Tibial nerve (tissue), 4 donors: ENCODE measurements at regions not wholly inside any gene's neighbourhood (a gene's known extent, or its start where the extent isn't known, plus 50 kb on each side); places are given as distances from the start of the nearest gene placed in this dataset.

Experiments
- DNase-seq, 2 donors: peaks; one replicate each; pipeline ENCODE4 v3.0.0-alpha.2; 2019; ENCODE audit warnings: low spot score in 2 of 2
- H3K27ac ChIP-seq, 4 donors: fragments of 200-600 bp; sonication (generic) in 3 of 4; one replicate each; pipeline ENCODE4 v1.5.1; 2017 to 2019; ENCODE audit warnings: mild to moderate bottlenecking in 1 of 4
- H3K27me3 ChIP-seq, 2 donors: fragments of 200-600 bp; sonication (generic) in 1 of 2; one replicate each; pipeline versions ENCODE4 v1.5.1 to v1.6.0; 2017 to 2019
- H3K36me3 ChIP-seq, 3 donors: fragments of 200-600 bp; sonication (generic); one replicate each; pipeline ENCODE4 v1.5.1; 2018 to 2019
- H3K4me1 ChIP-seq, 4 donors: fragments of 200-600 bp; sonication (generic) in 3 of 4; one replicate each; pipeline ENCODE4 v1.5.1; 2017 to 2019
- H3K4me3 ChIP-seq, 4 donors: fragments of 200-600 bp; sonication (generic) in 3 of 4; one replicate each; pipeline ENCODE4 v1.5.1; 2017 to 2019; ENCODE audit warnings: mild to moderate bottlenecking in 1 of 4, moderate library complexity in 1 of 4
- H3K9me3 ChIP-seq, 4 donors: fragments of 200-600 bp; sonication (generic) in 3 of 4; one replicate each; pipeline ENCODE4 v1.5.1; 2017 to 2019
- CTCF ChIP-seq, 5 experiments: fragments of 200-600 bp in 3 of 5; fragments of 450-650 bp in 2 of 5; sonication (generic) in 3 of 5; IDR thresholded peaks; one replicate each; pipeline ENCODE4 v1.5.1; 2016 to 2019; ENCODE audit warnings: antibody characterized with exemption in 5 of 5, mild to moderate bottlenecking in 3 of 5, moderate library complexity in 2 of 5
- EP300 ChIP-seq, 2 donors: sonication (generic); formaldehyde crosslinking; IDR thresholded peaks; one replicate each; pipeline ENCODE4 v1.6.1; 2017; ENCODE audit warnings: antibody characterized with exemption in 2 of 2, mild to moderate bottlenecking in 1 of 2
- POLR2A ChIP-seq, 2 donors: fragments of 450-650 bp; IDR thresholded peaks; one replicate each; pipeline ENCODE4 v1.6.1; 2017; ENCODE audit warnings: antibody characterized with exemption in 2 of 2, mild to moderate bottlenecking in 2 of 2, moderate library complexity in 2 of 2
- WGBS, 2 donors: methylation state at CpG; one replicate each; pipeline ENCODE4 v1.1.5; 2018; 5-methylcytosine and 5-hydroxymethylcytosine counted together

- WGBS, 2 donors = 41 to 65% methylated on average over 6 of the region's 6 CpGs
- H3K9me3 ChIP-seq = no peaks in the 10 kb centered on the region
- no peaks in the 10 kb centered on the region for H3K27me3 ChIP-seq
- no peaks in the 10 kb centered on the region for H3K36me3 ChIP-seq
- TF ChIP-seq POLR2A (IDR thresholded peaks at IDR 0.05) = no peak
- no peak for TF ChIP-seq CTCF (IDR thresholded peaks at IDR 0.05)
- TF ChIP-seq EP300 (IDR thresholded peaks at IDR 0.05) = no peak
- H3K27ac ChIP-seq = peak overlapping the region in 1 of 4 donors; percentile 68
- no peak for DNase-seq
- H3K4me1 ChIP-seq = peaks cover 0 to 46% (median 20%) of the 10 kb centered on the region in 4 donors
- peak overlapping the region in 1 of 4 donors; percentile 26 for H3K4me3 ChIP-seq
These were observed 73.3 kb upstream of the TAF1B start for GRCh38 chr2:9770006-9770307.

GRCh38 chr2:9770308-9771100, 72.8 kb upstream of the TAF1B start:
- peak; percentile 66 to 82 for DNase-seq
- Histone ChIP-seq H3K4me3 (peak overlapping the region in 1 of 4 donors; percentile 26), H3K9me3 (no peaks in the 10 kb centered on the region), H3K27ac (peak overlapping the region in 2 of 4 donors; percentile 46 to 68), H3K36me3 (no peaks in the 10 kb centered on the region), H3K4me1 (peaks cover 0 to 46% (median 20%) of the 10 kb centered on the region in 4 donors), H3K27me3 (no peaks in the 10 kb centered on the region)
- TF ChIP-seq CTCF (IDR thresholded peaks at IDR 0.05) = peak; percentile 49 to 68 (median 62)
- no peak for TF ChIP-seq EP300 (IDR thresholded peaks at IDR 0.05)
- WGBS, 2 donors = 50 to 52% methylated on average over 26 to 27 of the region's 27 CpGs

- no peaks in the 10 kb centered on the region for H3K9me3 ChIP-seq
- no peaks in the 10 kb centered on the region for H3K27me3 ChIP-seq
- H3K27ac ChIP-seq = peak overlapping the region in 3 of 4 donors; percentile 28 to 68 (median 46)
- H3K4me3 ChIP-seq = no peak overlapping the region
- DNase-seq = no peak
- 60 to 75% methylated on average over 2 to 5 of the region's 5 CpGs for WGBS, 2 donors
- H3K36me3 ChIP-seq = no peaks in the 10 kb centered on the region
- no peak for TF ChIP-seq EP300 (IDR thresholded peaks at IDR 0.05)
- no peak for TF ChIP-seq POLR2A (IDR thresholded peaks at IDR 0.05)
- TF ChIP-seq CTCF (IDR thresholded peaks at IDR 0.05) = no peak
- peaks cover 0 to 44% (median 20%) of the 10 kb centered on the region in 4 donors for H3K4me1 ChIP-seq
These were observed 72.2 kb upstream of the TAF1B start for GRCh38 chr2:9771101-9771449.

- peak overlapping the region in 3 of 4 donors; percentile 28 to 68 (median 46) for H3K27ac ChIP-seq
- H3K4me1 ChIP-seq = peaks cover 0 to 40% (median 20%) of the 10 kb centered on the region in 4 donors
- peak in 1 of 2 donors; percentile 20 for TF ChIP-seq EP300 (IDR thresholded peaks at IDR 0.05)
- TF ChIP-seq POLR2A (IDR thresholded peaks at IDR 0.05) = no peak
- H3K9me3 ChIP-seq = no peaks in the 10 kb centered on the region
- no peaks in the 10 kb centered on the region for H3K27me3 ChIP-seq
- DNase-seq = peak in 1 of 2 donors; percentile 23
- H3K36me3 ChIP-seq = no peaks in the 10 kb centered on the region
- H3K4me3 ChIP-seq = no peak overlapping the region
- 22 to 28% methylated on average over 8 of the region's 8 CpGs for WGBS, 2 donors
These were observed 71.7 kb upstream of the TAF1B start for GRCh38 chr2:9771481-9772017.

GRCh38 chr2:9772035-9772998, 71.0 kb upstream of the TAF1B start:
- H3K27ac ChIP-seq = peak overlapping the region in 1 of 4 donors; percentile 68

More at GRCh38 chr2:9772035-9772998, 71.0 kb upstream of the TAF1B start:
- 91 to 92% methylated on average over 21 to 22 of the region's 22 CpGs for WGBS, 2 donors
- peaks cover 0 to 40% (median 20%) of the 10 kb centered on the region in 4 donors for H3K4me1 ChIP-seq
- no peaks in the 10 kb centered on the region for H3K9me3 ChIP-seq
- DNase-seq = peak in 1 of 2 donors; percentile 8
- no peaks in the 10 kb centered on the region for H3K36me3 ChIP-seq
- H3K4me3 ChIP-seq = no peak overlapping the region
- no peaks in the 10 kb centered on the region for H3K27me3 ChIP-seq
- no peak for TF ChIP-seq EP300 (IDR thresholded peaks at IDR 0.05)
- TF ChIP-seq CTCF (IDR thresholded peaks at IDR 0.05) = no peak
- TF ChIP-seq POLR2A (IDR thresholded peaks at IDR 0.05) = no peak
